ENCODE measurements at regions not wholly inside any gene's neighbourhood (a gene's known extent, or its start where the extent isn't known, plus 50 kb on each side); places are given as distances from the start of the nearest gene placed in this dataset.

- no peaks in the 10 kb centered on the region for H3K27me3 Mint-ChIP-seq (ENCODE audit: low read depth)
Measured at GRCh38 chrX:5490786-5491563, 737.7 kb downstream of the NLGN4X start.

GRCh38 chrX:5474282-5474681 is 754.4 kb downstream of the NLGN4X start:
- peaks cover 50% of the 10 kb centered on the region for H3K9me3 Mint-ChIP-seq (ENCODE audit: low read depth)
- H3K4me3 Mint-ChIP-seq (ENCODE audit: unreplicated experiment): no peak overlapping the region
- no peak for DNase-seq (ENCODE audit: low spot score)
- no peaks in the 10 kb centered on the region for H3K27me3 Mint-ChIP-seq (ENCODE audit: low read depth)
- TF ChIP-seq CTCF (IDR thresholded peaks at IDR 0.05): no peak
- no peaks in the 10 kb centered on the region for H3K4me1 Mint-ChIP-seq (ENCODE audit: low read depth)
- H3K36me3 Mint-ChIP-seq (ENCODE audit: low read depth): no peaks in the 10 kb centered on the region
- no peak overlapping the region for H3K27ac Mint-ChIP-seq (ENCODE audit: unreplicated experiment)

More at GRCh38 chrX:5490786-5491563, 737.7 kb downstream of the NLGN4X start:
- TF ChIP-seq CTCF (IDR thresholded peaks at IDR 0.05): no peak
- Mint-ChIP-seq H3K27ac (ENCODE audit: unreplicated experiment) (no peak overlapping the region), H3K36me3 (ENCODE audit: low read depth) (no peaks in the 10 kb centered on the region), H3K4me3 (ENCODE audit: unreplicated experiment) (no peak overlapping the region), H3K9me3 (ENCODE audit: low read depth) (peaks cover 12% of the 10 kb centered on the region), H3K4me1 (ENCODE audit: low read depth) (no peaks in the 10 kb centered on the region)
- no peak for DNase-seq (ENCODE audit: low spot score)

GRCh38 chrX:5458300-5458842 is 770.3 kb downstream of the NLGN4X start:
- TF ChIP-seq CTCF (IDR thresholded peaks at IDR 0.05): no peak

DNA sequence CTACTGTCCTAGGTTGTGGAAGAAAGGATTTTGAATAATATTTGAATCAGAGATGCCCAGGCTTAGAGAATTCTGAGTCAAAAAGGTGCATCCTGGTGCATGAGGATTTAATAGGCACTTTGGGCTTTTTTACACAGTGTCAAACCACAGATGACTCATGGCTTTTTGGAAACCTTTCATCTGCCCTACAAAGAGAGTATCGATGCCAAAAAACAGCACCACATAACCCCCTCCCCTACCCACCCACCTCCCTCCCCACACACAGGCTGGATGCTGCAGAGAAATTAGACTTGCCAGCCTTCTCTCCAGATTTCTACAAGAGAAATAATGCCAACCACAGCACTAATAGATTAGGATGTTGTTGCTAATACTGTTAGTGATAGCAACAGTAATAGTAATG is 779.3 kb downstream of the NLGN4X start:
- Mint-ChIP-seq H3K36me3 (ENCODE audit: low read depth) (no peaks in the 10 kb centered on the region), H3K27ac (ENCODE audit: unreplicated experiment) (no peak overlapping the region), H3K27me3 (ENCODE audit: low read depth) (no peaks in the 10 kb centered on the region), H3K9me3 (ENCODE audit: low read depth) (no peaks in the 10 kb centered on the region), H3K4me3 (ENCODE audit: unreplicated experiment) (no peak overlapping the region), H3K4me1 (ENCODE audit: low read depth) (no peaks in the 10 kb centered on the region)
- TF ChIP-seq CTCF (IDR thresholded peaks at IDR 0.05): no peak
- DNase-seq (ENCODE audit: low spot score): no peak

More at GRCh38 chrX:5458300-5458842, 770.3 kb downstream of the NLGN4X start:
- Mint-ChIP-seq H3K4me1 (ENCODE audit: low read depth) (no peaks in the 10 kb centered on the region), H3K27me3 (ENCODE audit: low read depth) (no peaks in the 10 kb centered on the region), H3K27ac (ENCODE audit: unreplicated experiment) (no peak overlapping the region), H3K4me3 (ENCODE audit: unreplicated experiment) (no peak overlapping the region), H3K36me3 (ENCODE audit: low read depth) (no peaks in the 10 kb centered on the region), H3K9me3 (ENCODE audit: low read depth) (peaks cover 17% of the 10 kb centered on the region)
- DNase-seq (ENCODE audit: low spot score): no peak

DNA sequence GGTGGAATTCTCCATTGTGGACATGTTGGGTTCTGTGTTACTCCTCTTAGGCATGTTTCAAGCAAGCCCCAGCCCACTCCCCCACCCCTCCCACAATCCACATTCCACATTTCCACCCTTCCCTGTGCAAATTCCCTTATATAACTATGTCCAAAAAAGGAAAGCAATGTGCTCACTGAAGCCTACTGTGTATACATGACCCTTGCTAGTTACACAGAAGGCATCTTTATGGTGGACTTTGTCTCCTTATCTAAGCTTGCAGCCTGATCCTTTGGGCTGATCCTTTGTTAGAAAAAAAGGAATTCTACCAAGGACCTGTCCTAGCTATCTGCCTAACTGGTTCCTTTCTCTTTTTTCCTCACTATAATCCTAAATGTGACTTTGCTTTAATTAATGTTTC is 796.8 kb downstream of the NLGN4X start:
- H3K36me3 Mint-ChIP-seq (ENCODE audit: low read depth): no peaks in the 10 kb centered on the region
- H3K9me3 Mint-ChIP-seq (ENCODE audit: low read depth): peaks cover 23% of the 10 kb centered on the region
- H3K4me3 Mint-ChIP-seq (ENCODE audit: unreplicated experiment): no peak overlapping the region
- no peak overlapping the region for H3K27ac Mint-ChIP-seq (ENCODE audit: unreplicated experiment)
- H3K27me3 Mint-ChIP-seq (ENCODE audit: low read depth): no peaks in the 10 kb centered on the region
- H3K4me1 Mint-ChIP-seq (ENCODE audit: low read depth): no peaks in the 10 kb centered on the region
- DNase-seq (ENCODE audit: low spot score): no peak
- no peak for TF ChIP-seq CTCF (IDR thresholded peaks at IDR 0.05)
